ENCODE measurements at regions not wholly inside any gene's neighbourhood (a gene's known extent, or its start where the extent isn't known, plus 50 kb on each side); places are given as distances from the start of the nearest gene placed in this dataset.

- Histone ChIP-seq H3K27me3 (no peaks in the 10 kb centered on the region), H3K9me3 (no peaks in the 10 kb centered on the region), H3K27ac (no peak overlapping the region), H3K4me1 (no peaks in the 10 kb centered on the region), H3K36me3 (ENCODE audit: low read depth, missing control alignments) (no peaks in the 10 kb centered on the region), H3K4me3 (no peak overlapping the region)
- no peak for DNase-seq
- TF ChIP-seq CTCF (IDR thresholded peaks at IDR 0.05) = no peak
- no peak for TF ChIP-seq POLR2A (IDR thresholded peaks at IDR 0.05)
- intact Hi-C loops (cut with DNase I; ENCODE audit: low total_unique reads) = no loop called here
- 61 to 65% methylated on average over 9 of the region's 9 CpGs for WGBS, 2 donors
Observed at GRCh38 chr20:43832096-43832816, 82.4 kb upstream of the TOX2 start.

GRCh38 chr20:43831481-43832065 lies 83.1 kb upstream of the TOX2 start:
- TF ChIP-seq POLR2A (IDR thresholded peaks at IDR 0.05) (no peak), CTCF (IDR thresholded peaks at IDR 0.05) (no peak)
- intact Hi-C loops (cut with DNase I; ENCODE audit: low total_unique reads) = no loop called here
- no peaks in the 10 kb centered on the region for H3K36me3 ChIP-seq (ENCODE audit: low read depth, missing control alignments)
- H3K27ac ChIP-seq = no peak overlapping the region
- H3K4me3 ChIP-seq = no peak overlapping the region
- H3K4me1 ChIP-seq = no peaks in the 10 kb centered on the region
- 83 to 86% methylated on average over 14 of the region's 14 CpGs for WGBS, 2 donors
- no peaks in the 10 kb centered on the region for H3K9me3 ChIP-seq
- no peak for DNase-seq
- H3K27me3 ChIP-seq = no peaks in the 10 kb centered on the region

GRCh38 chr20:43830883-43831282 lies 83.8 kb upstream of the TOX2 start:
- intact Hi-C loops (cut with DNase I; ENCODE audit: low total_unique reads) = no loop called here

DNA sequence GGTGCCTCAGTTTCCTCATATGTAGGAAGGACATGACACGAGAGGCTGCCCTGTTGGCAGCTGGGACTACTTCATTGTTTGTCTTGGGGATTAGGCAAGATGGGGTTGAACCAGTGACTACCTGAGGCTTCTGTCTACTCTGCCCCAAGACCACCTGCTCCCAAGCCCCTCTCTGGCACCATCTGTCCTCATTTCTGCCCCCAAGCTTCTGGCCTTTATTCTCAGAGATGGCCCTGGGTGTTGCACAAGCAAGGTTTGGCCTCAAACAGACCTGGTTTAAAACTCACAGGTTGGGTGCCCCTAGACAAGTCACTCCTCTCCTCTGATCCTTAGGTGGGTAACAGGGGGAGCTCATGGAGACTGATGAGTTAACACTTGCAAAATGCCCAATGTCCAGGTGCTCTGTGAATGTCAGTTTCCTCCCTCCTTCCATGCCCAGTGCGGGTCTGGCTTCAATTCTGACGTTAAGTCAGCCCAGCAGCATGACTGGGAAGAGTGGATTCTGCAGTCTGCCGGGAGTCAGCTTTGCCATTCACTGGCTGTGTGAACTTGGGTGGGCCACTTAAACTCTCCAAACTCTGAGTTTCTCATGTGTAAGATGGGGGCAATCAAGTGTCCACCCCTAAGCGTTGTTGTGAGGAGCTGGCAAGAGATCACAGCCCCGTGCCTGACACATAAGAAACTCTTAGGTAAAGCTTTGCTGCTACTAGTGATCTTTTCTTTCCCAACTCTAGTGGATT lies 84.5 kb upstream of the TOX2 start:
- Histone ChIP-seq H3K9me3 (no peaks in the 10 kb centered on the region), H3K27me3 (no peaks in the 10 kb centered on the region), H3K4me3 (no peak overlapping the region), H3K36me3 (ENCODE audit: low read depth, missing control alignments) (no peaks in the 10 kb centered on the region), H3K4me1 (no peaks in the 10 kb centered on the region), H3K27ac (no peak overlapping the region)
- DNase-seq = no peak
- WGBS, 2 donors = 83 to 91% methylated on average over 5 to 6 of the region's 6 CpGs
- TF ChIP-seq CTCF (IDR thresholded peaks at IDR 0.05) (no peak), POLR2A (IDR thresholded peaks at IDR 0.05) (no peak)
- intact Hi-C loops (cut with DNase I; ENCODE audit: low total_unique reads) = no loop called here

More at GRCh38 chr20:43830883-43831282, 83.8 kb upstream of the TOX2 start:
- DNase-seq = no peak
- Histone ChIP-seq H3K27ac (no peak overlapping the region), H3K9me3 (no peaks in the 10 kb centered on the region), H3K4me1 (no peaks in the 10 kb centered on the region), H3K36me3 (ENCODE audit: low read depth, missing control alignments) (no peaks in the 10 kb centered on the region), H3K4me3 (no peak overlapping the region), H3K27me3 (no peaks in the 10 kb centered on the region)
- TF ChIP-seq POLR2A (IDR thresholded peaks at IDR 0.05) (no peak), CTCF (IDR thresholded peaks at IDR 0.05) (no peak)
- 30 to 67% methylated on average over 3 to 5 of the region's 5 CpGs for WGBS, 2 donors

Data from testis (tissue), 2 donors.